ENCODE measurements at regions not wholly inside any gene's neighbourhood (a gene's known extent, or its start where the extent isn't known, plus 50 kb on each side); places are given as distances from the start of the nearest gene placed in this dataset.

GRCh38 chr13:39217471-39217870 is 179.2 kb downstream of the NHLRC3 start:
- POLR2A ChIA-PET: no interaction called here
- DNase-seq (ENCODE audit: low read depth, low spot score): no peak
- CTCF ChIA-PET: no interaction called here
- no peak overlapping the region for H3K4me3 ChIP-seq (ENCODE audit: low read depth, low read length)
- TF ChIP-seq, protein P1, sequence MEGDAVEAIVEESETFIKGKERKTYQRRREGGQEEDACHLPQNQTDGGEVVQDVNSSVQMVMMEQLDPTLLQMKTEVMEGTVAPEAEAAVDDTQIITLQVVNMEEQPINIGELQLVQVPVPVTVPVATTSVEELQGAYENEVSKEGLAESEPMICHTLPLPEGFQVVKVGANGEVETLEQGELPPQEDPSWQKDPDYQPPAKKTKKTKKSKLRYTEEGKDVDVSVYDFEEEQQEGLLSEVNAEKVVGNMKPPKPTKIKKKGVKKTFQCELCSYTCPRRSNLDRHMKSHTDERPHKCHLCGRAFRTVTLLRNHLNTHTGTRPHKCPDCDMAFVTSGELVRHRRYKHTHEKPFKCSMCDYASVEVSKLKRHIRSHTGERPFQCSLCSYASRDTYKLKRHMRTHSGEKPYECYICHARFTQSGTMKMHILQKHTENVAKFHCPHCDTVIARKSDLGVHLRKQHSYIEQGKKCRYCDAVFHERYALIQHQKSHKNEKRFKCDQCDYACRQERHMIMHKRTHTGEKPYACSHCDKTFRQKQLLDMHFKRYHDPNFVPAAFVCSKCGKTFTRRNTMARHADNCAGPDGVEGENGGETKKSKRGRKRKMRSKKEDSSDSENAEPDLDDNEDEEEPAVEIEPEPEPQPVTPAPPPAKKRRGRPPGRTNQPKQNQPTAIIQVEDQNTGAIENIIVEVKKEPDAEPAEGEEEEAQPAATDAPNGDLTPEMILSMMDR (IDR thresholded peaks at IDR 0.05; ENCODE audit: insufficient read depth, low read length, missing control alignments): no peak

DNA sequence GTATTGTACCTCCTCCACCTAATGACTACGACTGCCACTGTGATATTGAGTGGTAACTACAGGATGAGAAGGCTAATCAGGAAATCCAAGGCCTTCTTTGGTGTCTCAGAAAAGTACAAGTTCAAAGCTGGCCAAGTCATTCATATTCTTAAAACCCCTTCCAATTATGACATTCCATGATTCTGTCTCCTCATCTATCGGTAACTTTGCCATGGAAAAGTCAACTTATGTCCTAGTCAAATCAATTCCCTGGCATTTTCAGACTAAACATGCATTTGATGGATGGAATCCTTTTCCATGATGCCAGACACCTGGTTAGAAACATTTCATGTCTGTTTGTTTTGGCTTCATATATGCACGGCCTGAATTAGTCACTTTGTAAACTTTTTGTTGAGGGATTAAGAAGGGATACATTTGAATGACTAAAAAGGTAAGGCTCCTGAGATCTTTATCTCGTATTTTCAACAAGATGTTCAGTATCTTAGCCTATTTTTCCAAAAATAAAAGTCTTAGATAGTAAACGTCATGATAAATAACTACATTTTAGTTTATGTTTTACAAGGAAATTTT is 186.5 kb downstream of the NHLRC3 start:
- TF ChIP-seq, protein P1 (IDR thresholded peaks at IDR 0.05; ENCODE audit: insufficient read depth, low read length, missing control alignments): no peak
- H3K4me3 ChIP-seq (ENCODE audit: low read depth, low read length): no peak overlapping the region
- ChIA-PET POLR2A (no interaction called here), CTCF (no interaction called here)
- no peak for DNase-seq (ENCODE audit: low read depth, low spot score)

DNA sequence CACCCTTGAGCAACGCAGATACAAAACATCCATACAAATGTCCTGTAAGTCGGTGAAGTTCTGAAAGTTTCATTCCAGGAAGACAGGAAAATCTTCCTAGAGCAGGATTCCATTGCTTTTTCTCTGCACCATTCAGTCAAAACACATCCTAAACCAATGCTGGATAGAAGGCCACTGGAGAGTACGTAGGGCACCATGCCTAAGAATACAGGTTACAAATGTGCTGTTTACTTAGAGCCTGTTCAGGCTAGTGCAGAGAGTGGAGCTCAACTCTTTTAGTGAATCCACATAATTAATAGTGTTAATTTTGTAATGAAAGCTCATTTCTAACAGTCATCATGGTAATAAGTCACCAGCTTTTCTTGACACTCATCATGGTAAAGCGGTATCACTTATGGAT is 187.6 kb downstream of the NHLRC3 start:
- DNase-seq (ENCODE audit: low read depth, low spot score): no peak
- no peak overlapping the region for H3K4me3 ChIP-seq (ENCODE audit: low read depth, low read length)
- CTCF ChIA-PET: no interaction called here
- TF ChIP-seq, protein P1 (IDR thresholded peaks at IDR 0.05; ENCODE audit: insufficient read depth, low read length, missing control alignments): no peak
- POLR2A ChIA-PET: no interaction called here

GRCh38 chr13:39226359-39226758 is 188.1 kb downstream of the NHLRC3 start:
- no peak overlapping the region for H3K4me3 ChIP-seq (ENCODE audit: low read depth, low read length)
- ChIA-PET POLR2A (no interaction called here), CTCF (no interaction called here)
- TF ChIP-seq, protein P1 (IDR thresholded peaks at IDR 0.05; ENCODE audit: insufficient read depth, low read length, missing control alignments): no peak
- no peak for DNase-seq (ENCODE audit: low read depth, low spot score)

DNA sequence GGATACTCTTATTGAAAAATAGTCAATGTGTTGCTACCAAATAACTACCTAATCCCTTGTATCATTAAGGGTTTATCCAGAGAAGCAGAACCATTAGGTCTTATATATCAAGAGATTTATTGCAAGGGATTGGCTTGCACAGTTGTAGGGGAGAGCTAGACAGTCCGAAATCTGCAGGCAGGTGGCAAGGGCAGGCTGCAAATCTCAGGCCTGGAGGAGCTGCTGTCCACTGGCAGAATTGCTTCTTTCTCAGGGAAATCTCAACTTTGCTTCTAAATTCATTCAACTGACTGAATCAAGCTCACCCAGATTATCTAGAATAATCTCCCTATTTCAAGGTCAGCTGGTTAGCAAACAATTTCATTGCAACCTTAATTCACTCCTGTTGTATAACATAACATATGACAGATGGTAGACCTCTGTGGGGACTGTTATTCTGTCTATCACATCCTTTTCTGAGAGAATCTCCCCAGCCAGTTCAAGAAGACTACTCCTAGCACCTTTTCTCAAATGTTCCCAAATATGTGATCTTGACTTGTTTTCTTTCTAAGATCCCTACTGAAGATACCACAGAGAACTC is 194.2 kb downstream of the NHLRC3 start:
- ChIA-PET CTCF (no interaction called here), POLR2A (no interaction called here)
- TF ChIP-seq, protein P1 (IDR thresholded peaks at IDR 0.05; ENCODE audit: insufficient read depth, low read length, missing control alignments): no peak
- H3K4me3 ChIP-seq (ENCODE audit: low read depth, low read length): no peak overlapping the region
- no peak for DNase-seq (ENCODE audit: low read depth, low spot score)

DNA sequence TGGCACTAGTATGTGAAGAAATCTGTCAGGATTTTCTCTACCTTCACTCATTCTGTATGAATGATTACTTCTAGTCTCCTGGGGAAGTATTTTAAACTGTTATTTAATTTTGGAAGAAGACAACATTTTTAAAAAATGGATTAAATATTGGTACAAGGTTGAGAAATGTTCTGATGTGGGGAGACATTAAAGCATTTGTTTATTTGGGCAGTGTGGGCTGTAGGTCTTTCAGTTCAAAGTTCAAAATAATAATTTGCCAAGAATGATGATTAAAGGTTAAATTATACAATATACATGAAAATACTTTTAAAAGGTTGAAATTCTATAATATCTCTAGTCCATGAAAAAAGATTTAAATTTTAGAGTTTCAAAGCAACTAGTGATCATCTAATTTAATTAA is 194.7 kb downstream of the NHLRC3 start:
- no peak for DNase-seq (ENCODE audit: low read depth, low spot score)
- H3K4me3 ChIP-seq (ENCODE audit: low read depth, low read length): no peak overlapping the region
- ChIA-PET CTCF (no interaction called here), POLR2A (no interaction called here)
- TF ChIP-seq, protein P1 (IDR thresholded peaks at IDR 0.05; ENCODE audit: insufficient read depth, low read length, missing control alignments): no peak
